ENCODE measurements at regions not wholly inside any gene's neighbourhood (a gene's known extent, or its start where the extent isn't known, plus 50 kb on each side); places are given as distances from the start of the nearest gene placed in this dataset.

DNA sequence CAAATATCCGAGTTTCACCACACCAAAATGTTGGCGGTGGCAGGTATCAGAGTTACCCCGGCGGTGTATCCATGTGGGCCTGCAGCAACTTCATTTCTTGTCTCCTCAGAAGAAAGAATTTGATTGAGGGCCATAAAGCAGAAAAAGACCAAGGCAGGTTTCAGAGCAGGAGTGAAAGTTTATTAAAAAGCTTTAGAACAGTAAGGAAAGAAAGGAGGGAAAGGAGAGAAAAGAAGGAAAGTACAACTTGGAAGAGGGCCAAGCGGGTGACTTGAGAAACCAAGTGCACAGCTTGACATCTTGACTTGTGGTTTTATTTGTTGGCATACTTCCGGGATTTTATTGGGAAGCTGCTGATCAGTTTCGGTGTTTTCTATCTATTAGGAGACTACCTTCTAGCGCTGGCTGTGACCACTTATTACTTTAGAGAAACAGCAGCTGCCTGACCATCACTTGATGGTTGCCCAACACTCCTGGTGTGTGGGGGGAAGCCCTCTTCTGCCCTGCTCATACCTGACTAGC is 75.5 kb upstream of the RAB3GAP2 start:
- TF ChIP-seq, protein P1, sequence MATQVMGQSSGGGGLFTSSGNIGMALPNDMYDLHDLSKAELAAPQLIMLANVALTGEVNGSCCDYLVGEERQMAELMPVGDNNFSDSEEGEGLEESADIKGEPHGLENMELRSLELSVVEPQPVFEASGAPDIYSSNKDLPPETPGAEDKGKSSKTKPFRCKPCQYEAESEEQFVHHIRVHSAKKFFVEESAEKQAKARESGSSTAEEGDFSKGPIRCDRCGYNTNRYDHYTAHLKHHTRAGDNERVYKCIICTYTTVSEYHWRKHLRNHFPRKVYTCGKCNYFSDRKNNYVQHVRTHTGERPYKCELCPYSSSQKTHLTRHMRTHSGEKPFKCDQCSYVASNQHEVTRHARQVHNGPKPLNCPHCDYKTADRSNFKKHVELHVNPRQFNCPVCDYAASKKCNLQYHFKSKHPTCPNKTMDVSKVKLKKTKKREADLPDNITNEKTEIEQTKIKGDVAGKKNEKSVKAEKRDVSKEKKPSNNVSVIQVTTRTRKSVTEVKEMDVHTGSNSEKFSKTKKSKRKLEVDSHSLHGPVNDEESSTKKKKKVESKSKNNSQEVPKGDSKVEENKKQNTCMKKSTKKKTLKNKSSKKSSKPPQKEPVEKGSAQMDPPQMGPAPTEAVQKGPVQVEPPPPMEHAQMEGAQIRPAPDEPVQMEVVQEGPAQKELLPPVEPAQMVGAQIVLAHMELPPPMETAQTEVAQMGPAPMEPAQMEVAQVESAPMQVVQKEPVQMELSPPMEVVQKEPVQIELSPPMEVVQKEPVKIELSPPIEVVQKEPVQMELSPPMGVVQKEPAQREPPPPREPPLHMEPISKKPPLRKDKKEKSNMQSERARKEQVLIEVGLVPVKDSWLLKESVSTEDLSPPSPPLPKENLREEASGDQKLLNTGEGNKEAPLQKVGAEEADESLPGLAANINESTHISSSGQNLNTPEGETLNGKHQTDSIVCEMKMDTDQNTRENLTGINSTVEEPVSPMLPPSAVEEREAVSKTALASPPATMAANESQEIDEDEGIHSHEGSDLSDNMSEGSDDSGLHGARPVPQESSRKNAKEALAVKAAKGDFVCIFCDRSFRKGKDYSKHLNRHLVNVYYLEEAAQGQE (IDR thresholded peaks at IDR 0.05; ENCODE audit: insufficient replicate concordance, low read depth) = no peak
- TF ChIP-seq, protein P2, sequence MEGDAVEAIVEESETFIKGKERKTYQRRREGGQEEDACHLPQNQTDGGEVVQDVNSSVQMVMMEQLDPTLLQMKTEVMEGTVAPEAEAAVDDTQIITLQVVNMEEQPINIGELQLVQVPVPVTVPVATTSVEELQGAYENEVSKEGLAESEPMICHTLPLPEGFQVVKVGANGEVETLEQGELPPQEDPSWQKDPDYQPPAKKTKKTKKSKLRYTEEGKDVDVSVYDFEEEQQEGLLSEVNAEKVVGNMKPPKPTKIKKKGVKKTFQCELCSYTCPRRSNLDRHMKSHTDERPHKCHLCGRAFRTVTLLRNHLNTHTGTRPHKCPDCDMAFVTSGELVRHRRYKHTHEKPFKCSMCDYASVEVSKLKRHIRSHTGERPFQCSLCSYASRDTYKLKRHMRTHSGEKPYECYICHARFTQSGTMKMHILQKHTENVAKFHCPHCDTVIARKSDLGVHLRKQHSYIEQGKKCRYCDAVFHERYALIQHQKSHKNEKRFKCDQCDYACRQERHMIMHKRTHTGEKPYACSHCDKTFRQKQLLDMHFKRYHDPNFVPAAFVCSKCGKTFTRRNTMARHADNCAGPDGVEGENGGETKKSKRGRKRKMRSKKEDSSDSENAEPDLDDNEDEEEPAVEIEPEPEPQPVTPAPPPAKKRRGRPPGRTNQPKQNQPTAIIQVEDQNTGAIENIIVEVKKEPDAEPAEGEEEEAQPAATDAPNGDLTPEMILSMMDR (IDR thresholded peaks at IDR 0.05; ENCODE audit: insufficient read depth, low read length) = no peak
- TF ChIP-seq POLR2AphosphoS5 (IDR thresholded peaks at IDR 0.05; ENCODE audit: low read depth) (no peak), SPI1 (IDR thresholded peaks at IDR 0.05; ENCODE audit: borderline replicate concordance, low read depth) (no peak), GABPA (IDR thresholded peaks at IDR 0.05; ENCODE audit: low read depth) (no peak)
- Histone ChIP-seq H3K27ac (replicated peaks) (no peak overlapping the region), H3K27me3 (ENCODE audit: insufficient read depth, poor library complexity, severe bottlenecking) (no peaks in the 10 kb centered on the region), H3K4me3 (replicated peaks; ENCODE audit: insufficient read depth, low read length) (no peak overlapping the region)
- no peak for DNase-seq (ENCODE audit: low read depth in 1 of 2, low spot score in 1 of 2)

DNA sequence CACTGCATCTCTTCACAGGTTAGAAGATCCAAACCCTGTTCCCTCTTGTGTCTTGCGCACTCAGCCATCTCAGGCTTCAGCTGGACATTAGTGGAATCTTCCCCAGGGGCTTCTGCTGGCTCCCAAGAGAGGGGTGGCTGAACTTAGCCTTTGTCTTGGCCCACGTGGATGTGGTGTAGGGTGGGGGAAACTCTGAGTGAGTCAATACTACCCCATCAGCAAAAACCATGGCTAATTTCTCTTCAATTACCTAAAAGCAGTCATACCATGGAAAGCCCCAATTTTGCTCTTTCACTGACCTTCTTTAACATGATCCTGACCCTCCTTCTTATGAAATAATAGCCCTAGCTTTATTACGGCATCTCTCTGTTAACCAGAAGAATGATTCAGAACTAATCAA is 72.5 kb upstream of the RAB3GAP2 start:
- Histone ChIP-seq H3K4me3 (replicated peaks; ENCODE audit: insufficient read depth, low read length) (no peak overlapping the region), H3K27me3 (ENCODE audit: insufficient read depth, poor library complexity, severe bottlenecking) (no peaks in the 10 kb centered on the region), H3K27ac (replicated peaks) (no peak overlapping the region)
- DNase-seq (ENCODE audit: low read depth in 1 of 2, low spot score in 1 of 2) = no peak
- TF ChIP-seq SPI1 (IDR thresholded peaks at IDR 0.05; ENCODE audit: borderline replicate concordance, low read depth) (no peak), GABPA (IDR thresholded peaks at IDR 0.05; ENCODE audit: low read depth) (no peak), POLR2AphosphoS5 (IDR thresholded peaks at IDR 0.05; ENCODE audit: low read depth) (no peak)
- TF ChIP-seq, protein P2 (IDR thresholded peaks at IDR 0.05; ENCODE audit: insufficient read depth, low read length) = no peak
- TF ChIP-seq, protein P1 (IDR thresholded peaks at IDR 0.05; ENCODE audit: insufficient replicate concordance, low read depth) = no peak

DNA sequence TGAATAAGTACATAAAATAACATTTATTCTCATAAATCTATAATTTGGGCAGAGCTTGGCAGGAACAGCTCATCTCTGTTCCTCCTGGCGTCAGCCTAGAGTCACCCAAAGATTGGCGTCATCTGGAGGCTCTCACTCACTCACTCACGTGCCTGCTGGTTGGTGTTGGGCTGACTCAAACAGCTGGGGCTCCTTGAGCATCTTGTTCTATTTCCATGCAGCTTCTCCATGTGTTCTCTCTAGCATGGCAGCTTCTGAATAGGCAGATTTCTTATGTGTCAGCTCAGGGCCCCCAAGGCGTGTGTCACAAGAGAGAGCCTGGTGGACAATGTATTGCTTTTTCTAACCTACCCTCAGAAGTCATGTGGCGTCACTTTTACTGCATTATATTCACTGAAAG is 70.6 kb upstream of the RAB3GAP2 start:
- H3K4me3 ChIP-seq (replicated peaks; ENCODE audit: insufficient read depth, low read length) = no peak overlapping the region
- no peak overlapping the region for H3K27ac ChIP-seq (replicated peaks)
- TF ChIP-seq POLR2AphosphoS5 (IDR thresholded peaks at IDR 0.05; ENCODE audit: low read depth) (no peak), SPI1 (IDR thresholded peaks at IDR 0.05; ENCODE audit: borderline replicate concordance, low read depth) (no peak), GABPA (IDR thresholded peaks at IDR 0.05; ENCODE audit: low read depth) (no peak)
- TF ChIP-seq, protein P2 (IDR thresholded peaks at IDR 0.05; ENCODE audit: insufficient read depth, low read length) = no peak
- TF ChIP-seq, protein P1 (IDR thresholded peaks at IDR 0.05; ENCODE audit: insufficient replicate concordance, low read depth) = no peak
- no peak for DNase-seq (ENCODE audit: low read depth in 1 of 2, low spot score in 1 of 2)
- H3K27me3 ChIP-seq (ENCODE audit: insufficient read depth, poor library complexity, severe bottlenecking) = no peaks in the 10 kb centered on the region
